ENCODE measurements at regions not wholly inside any gene's neighbourhood (a gene's known extent, or its start where the extent isn't known, plus 50 kb on each side); places are given as distances from the start of the nearest gene placed in this dataset.

GRCh38 chr1:8084913-8085312, 58.8 kb upstream of the ERRFI1 start:
- Histone ChIP-seq H2AFZ (no peak overlapping the region), H3K4me2 (no peak overlapping the region), H3K27me3 (ENCODE audit: insufficient read depth, low read depth) (no peaks in the 10 kb centered on the region), H3K79me2 (ENCODE audit: low read depth) (no peaks in the 10 kb centered on the region), H3F3A (ENCODE audit: insufficient read depth, low read depth) (peaks cover 9% of the 10 kb centered on the region; the same call in 1 of the 2 replicates), H3K9me2 (ENCODE audit: insufficient read depth) (no peaks in the 10 kb centered on the region), H3K36me3 (ENCODE audit: low read depth) (no peaks in the 10 kb centered on the region), H3K27ac (no peak overlapping the region), H3K4me3 (no peak overlapping the region), H4K20me1 (ENCODE audit: insufficient read depth) (no peaks in the 10 kb centered on the region), H3K9me3 (ENCODE audit: insufficient read depth, low read depth) (no peaks in the 10 kb centered on the region), H3K4me1 (replicated peaks; ENCODE audit: insufficient read depth) (peaks cover 17% of the 10 kb centered on the region)
- intact Hi-C loops (cut with micrococcal nuclease; ENCODE audit: unreplicated experiment) = no loop called here
- TF ChIP-seq EZH2 (IDR thresholded peaks at IDR 0.05; ENCODE audit: low read depth) (no peak), CTCF (conservative IDR thresholded peaks at IDR 0.05) (no peak)
- POLR2A ChIA-PET (ENCODE audit: unreplicated experiment) = no interaction called here
- DNase-seq = no peak
- no TSS peak for BruUV-seq (replicated peaks)
- CTCF ChIA-PET = interaction anchor here (0.5 kb wide), 1 partner anchor 19 kb away, joined by 11 read pairs; no protein-coding TSS in a partner anchor

DNA sequence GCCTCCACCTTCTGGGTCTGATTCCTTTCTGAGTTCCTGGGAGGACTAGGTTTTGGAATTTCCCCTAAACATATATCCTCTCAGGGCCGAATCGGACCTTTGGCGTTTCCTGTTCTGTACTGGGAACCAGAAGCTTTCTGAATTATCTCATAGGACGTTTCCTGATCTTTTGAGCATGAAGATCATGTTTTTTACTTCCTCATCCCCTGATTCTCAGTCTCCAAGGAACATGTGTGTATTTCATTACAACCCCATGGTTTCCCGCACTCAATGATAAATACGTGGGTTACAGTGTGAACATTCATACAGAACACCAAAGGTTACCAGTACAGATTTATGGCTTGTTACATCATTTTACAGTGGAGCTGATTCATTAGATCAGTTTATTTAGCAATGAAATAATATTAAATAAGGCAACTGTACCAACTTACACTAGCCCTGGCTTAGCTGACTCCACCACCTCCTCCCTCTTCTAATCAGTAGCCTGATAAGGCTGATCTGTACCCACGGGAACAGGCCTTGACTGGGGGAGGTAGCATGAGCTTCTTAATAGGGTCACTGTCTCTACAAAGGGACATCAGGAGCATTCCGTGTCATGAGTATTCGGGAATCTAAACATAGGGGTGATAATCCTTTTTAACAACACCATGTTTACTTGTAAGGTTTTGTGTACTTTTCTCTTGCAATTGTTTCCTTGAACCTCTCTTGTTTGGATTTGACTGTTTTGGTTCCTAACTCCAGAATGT, 57.8 kb upstream of the ERRFI1 start:
- no peak overlapping the region for H3K4me2 ChIP-seq
- peaks cover 2% of the 10 kb centered on the region for H3F3A ChIP-seq (ENCODE audit: insufficient read depth, low read depth)
- ChIA-PET CTCF (no interaction called here), POLR2A (ENCODE audit: unreplicated experiment) (interaction anchor here (0.6 kb wide), 1 partner anchor 98 kb away, joined by 5 read pairs; no protein-coding TSS in a partner anchor)
- H3K79me2 ChIP-seq (ENCODE audit: low read depth) = no peaks in the 10 kb centered on the region
- H3K36me3 ChIP-seq (ENCODE audit: low read depth) = no peaks in the 10 kb centered on the region
- no peaks in the 10 kb centered on the region for H3K27me3 ChIP-seq (ENCODE audit: insufficient read depth, low read depth)
- BruUV-seq (replicated peaks) = no TSS peak
- intact Hi-C loops (cut with micrococcal nuclease; ENCODE audit: unreplicated experiment) = no loop called here
- no peak for TF ChIP-seq CTCF (conservative IDR thresholded peaks at IDR 0.05)
- TF ChIP-seq EZH2 (IDR thresholded peaks at IDR 0.05; ENCODE audit: low read depth) = no peak
- 0 out of 2 replicates have a peak overlapping the region, but pooled peaks have one; percentile 9 for H3K27ac ChIP-seq
- H3K9me3 ChIP-seq (ENCODE audit: insufficient read depth, low read depth) = no peaks in the 10 kb centered on the region
- H3K4me1 ChIP-seq (replicated peaks; ENCODE audit: insufficient read depth) = peaks cover 13% of the 10 kb centered on the region
- DNase-seq = no peak
- H3K9me2 ChIP-seq (ENCODE audit: insufficient read depth) = no peaks in the 10 kb centered on the region
- H3K4me3 ChIP-seq = no peak overlapping the region
- no peaks in the 10 kb centered on the region for H4K20me1 ChIP-seq (ENCODE audit: insufficient read depth)
- no peak overlapping the region; the same call in 1 of the 2 replicates for H2AFZ ChIP-seq

GRCh38 chr1:8082945-8083344, 56.8 kb upstream of the ERRFI1 start:
- Histone ChIP-seq H3K4me1 (replicated peaks; ENCODE audit: insufficient read depth) (peaks cover 19% of the 10 kb centered on the region), H2AFZ (no peak overlapping the region), H3K36me3 (ENCODE audit: low read depth) (no peaks in the 10 kb centered on the region), H4K20me1 (ENCODE audit: insufficient read depth) (no peaks in the 10 kb centered on the region), H3K4me2 (no peak overlapping the region), H3K27me3 (ENCODE audit: insufficient read depth, low read depth) (no peaks in the 10 kb centered on the region), H3K27ac (no peak overlapping the region), H3K4me3 (no peak overlapping the region), H3K9me3 (ENCODE audit: insufficient read depth, low read depth) (no peaks in the 10 kb centered on the region), H3K9me2 (ENCODE audit: insufficient read depth) (no peaks in the 10 kb centered on the region), H3K79me2 (ENCODE audit: low read depth) (no peaks in the 10 kb centered on the region), H3F3A (ENCODE audit: insufficient read depth, low read depth) (peaks cover 12% of the 10 kb centered on the region)
- intact Hi-C loops (cut with micrococcal nuclease; ENCODE audit: unreplicated experiment) = no loop called here
- no peak for TF ChIP-seq EZH2 (IDR thresholded peaks at IDR 0.05; ENCODE audit: low read depth)
- TF ChIP-seq CTCF (conservative IDR thresholded peaks at IDR 0.05) = no peak
- CTCF ChIA-PET = interaction anchor here (0.6 kb wide), 1 partner anchor 26 kb away, joined by 15 read pairs; no protein-coding TSS in a partner anchor
- BruUV-seq (replicated peaks) = no TSS peak
- no peak for DNase-seq
- POLR2A ChIA-PET (ENCODE audit: unreplicated experiment) = interaction anchor here (0.5 to 0.6 kb wide), 2 partner anchors 115 to 769 kb away, joined by 5 to 18 read pairs; no protein-coding TSS in a partner anchor

Measured in PC-9 (cell line).